ENCODE measurements at regions not wholly inside any gene's neighbourhood (a gene's known extent, or its start where the extent isn't known, plus 50 kb on each side); places are given as distances from the start of the nearest gene placed in this dataset.

GRCh38 chr15:72933976-72934375 is 118.3 kb upstream of the NEO1 start:
- 29 to 58% (median 41%) methylated on average over 3 of the region's 3 CpGs for WGBS, 5 donors
- H3K4me3 ChIP-seq: no peak overlapping the region
- no peak for DNase-seq
- TF ChIP-seq CTCF (IDR thresholded peaks at IDR 0.05 in 8 of 11, conservative IDR thresholded peaks at IDR 0.05 in 3 of 11) (no peak), POLR2AphosphoS5 (IDR thresholded peaks at IDR 0.05) (no peak), POLR2A (IDR thresholded peaks at IDR 0.05) (no peak)
- H3K9me3 ChIP-seq: no peaks in the 10 kb centered on the region
- peaks cover 0 to 53% (median 0%) of the 10 kb centered on the region in 7 donors for H3K27me3 ChIP-seq (replicated peaks in 1 of 7)
- H3K4me1 ChIP-seq: no peaks in the 10 kb centered on the region
- intact Hi-C loops (cut with DNase I; ENCODE audit: low total_unique reads): no loop called here
- H3K36me3 ChIP-seq: no peaks in the 10 kb centered on the region
- H3K27ac ChIP-seq: no peak overlapping the region

DNA sequence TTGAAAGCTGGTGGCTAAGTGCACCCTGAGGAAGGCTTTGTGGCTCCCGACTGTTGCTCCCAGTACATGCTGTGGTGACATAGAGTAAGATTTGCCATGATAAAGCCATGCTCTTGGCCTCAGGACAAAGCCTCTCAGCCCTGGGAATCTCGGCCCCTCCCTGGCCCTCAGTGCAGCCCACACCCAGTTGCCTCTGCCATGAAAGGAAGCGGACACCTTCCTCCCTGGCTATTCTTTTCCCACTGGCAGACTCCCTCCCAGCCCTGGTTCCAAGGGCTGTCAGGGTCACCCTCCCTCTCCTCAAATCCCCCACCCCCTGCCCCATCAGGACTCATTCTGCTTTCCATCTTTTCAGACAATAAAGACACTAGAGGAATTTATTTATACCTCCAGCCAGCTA is 119.8 kb upstream of the NEO1 start:
- TF ChIP-seq POLR2AphosphoS5 (IDR thresholded peaks at IDR 0.05) (no peak), CTCF (IDR thresholded peaks at IDR 0.05 in 8 of 11, conservative IDR thresholded peaks at IDR 0.05 in 3 of 11) (no peak), POLR2A (IDR thresholded peaks at IDR 0.05) (no peak)
- DNase-seq: no peak
- Histone ChIP-seq H3K36me3 (no peaks in the 10 kb centered on the region), H3K4me3 (no peak overlapping the region), H3K4me1 (no peaks in the 10 kb centered on the region), H3K9me3 (no peaks in the 10 kb centered on the region), H3K27me3 (replicated peaks in 1 of 7) (peaks cover 0 to 53% (median 0%) of the 10 kb centered on the region in 7 donors), H3K27ac (no peak overlapping the region)
- intact Hi-C loops (cut with DNase I; ENCODE audit: low total_unique reads): no loop called here
- WGBS, 5 donors: 69 to 78% (median 77%) methylated on average over 3 of the region's 3 CpGs

- Histone ChIP-seq H3K27ac (no peak overlapping the region), H3K4me3 (no peak overlapping the region), H3K4me1 (no peaks in the 10 kb centered on the region), H3K36me3 (no peaks in the 10 kb centered on the region), H3K27me3 (replicated peaks in 1 of 7) (peaks cover 0 to 30% (median 0%) of the 10 kb centered on the region in 7 donors), H3K9me3 (no peaks in the 10 kb centered on the region)
- 92 to 100% (median 97%) methylated on average over 2 of the region's 2 CpGs for whole genome bisulfite sequencing, 5 donors
- intact Hi-C loops (cut with DNase I; ENCODE audit: low total_unique reads): no loop called here
- TF ChIP-seq CTCF (IDR thresholded peaks at IDR 0.05 in 8 of 11, conservative IDR thresholded peaks at IDR 0.05 in 3 of 11): no peak
- TF ChIP-seq POLR2A (IDR thresholded peaks at IDR 0.05): no peak
- no peak for TF ChIP-seq POLR2AphosphoS5 (IDR thresholded peaks at IDR 0.05)
- no peak for DNase-seq
Measured at GRCh38 chr15:72927451-72927850, 124.8 kb upstream of the NEO1 start.

DNA sequence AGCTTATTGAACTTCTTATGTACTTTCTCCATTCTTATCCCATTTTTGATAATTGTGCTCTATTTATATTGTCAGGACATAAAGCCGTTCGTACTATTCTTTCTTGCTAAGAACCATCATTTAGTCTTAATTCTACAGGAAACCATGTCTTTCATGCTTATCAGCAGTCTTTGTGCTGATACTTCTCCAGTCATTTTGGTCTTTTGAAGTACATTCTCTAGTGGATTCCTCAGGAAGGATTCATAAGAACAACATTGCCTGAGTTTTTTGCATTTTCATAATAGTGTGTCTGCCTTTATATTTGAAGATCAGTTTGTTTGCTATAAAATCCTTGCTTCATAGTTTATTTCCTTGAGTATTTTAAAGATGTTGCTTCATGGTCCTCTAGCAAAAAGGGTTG is 126.6 kb upstream of the NEO1 start:
- WGBS, 5 donors: 73 to 86% (median 76%) methylated on average over 2 of the region's 2 CpGs
- peaks cover 0 to 13% (median 0%) of the 10 kb centered on the region in 7 donors for H3K27me3 ChIP-seq (replicated peaks in 1 of 7)
- no peaks in the 10 kb centered on the region for H3K4me1 ChIP-seq
- no peak overlapping the region for H3K27ac ChIP-seq
- no peak for DNase-seq
- intact Hi-C loops (cut with DNase I; ENCODE audit: low total_unique reads): no loop called here
- no peaks in the 10 kb centered on the region for H3K36me3 ChIP-seq
- H3K4me3 ChIP-seq: no peak overlapping the region
- H3K9me3 ChIP-seq: no peaks in the 10 kb centered on the region
- TF ChIP-seq POLR2A (IDR thresholded peaks at IDR 0.05) (no peak), POLR2AphosphoS5 (IDR thresholded peaks at IDR 0.05) (no peak), CTCF (IDR thresholded peaks at IDR 0.05 in 8 of 11, conservative IDR thresholded peaks at IDR 0.05 in 3 of 11) (no peak)

Measured in spleen (tissue), 11 donors.